ENCODE measurements at regions not wholly inside any gene's neighbourhood (a gene's known extent, or its start where the extent isn't known, plus 50 kb on each side); places are given as distances from the start of the nearest gene placed in this dataset.

DNA sequence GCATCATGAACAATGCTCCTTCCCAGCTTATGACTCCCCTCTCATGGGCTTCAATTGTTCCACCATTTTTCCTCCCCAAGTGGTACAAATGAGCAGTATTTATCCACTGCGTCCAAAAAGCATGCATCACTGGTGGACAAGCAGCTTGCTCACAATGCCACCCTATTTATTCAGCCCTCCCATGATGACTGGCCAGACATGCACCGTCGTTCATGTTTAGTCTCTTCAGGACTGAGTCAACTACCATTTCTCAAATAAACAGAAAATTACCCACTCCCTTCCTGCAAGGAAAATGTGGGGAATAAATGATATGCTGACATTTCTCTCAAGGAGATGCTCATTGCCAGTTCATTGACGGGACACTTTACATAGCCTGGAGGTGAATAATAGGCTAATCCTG is 300.4 kb downstream of the C6orf118 start:
- no peaks in the 10 kb centered on the region for H3K36me3 ChIP-seq (ENCODE audit: control insufficient read depth, insufficient read depth, low read length)
- no peak overlapping the region for H3K27ac ChIP-seq (ENCODE audit: low read depth, low read length)
- no peaks in the 10 kb centered on the region for H3K27me3 ChIP-seq (ENCODE audit: control insufficient read depth, insufficient read depth, low read length)
- peaks cover 7% of the 10 kb centered on the region; the same call in 1 of the 2 replicates for H3K9me3 ChIP-seq (ENCODE audit: control insufficient read depth, insufficient read depth, low read depth, low read length)
- H3K9ac ChIP-seq (ENCODE audit: low read length): no peak overlapping the region
- H3K4me3 ChIP-seq (ENCODE audit: low read depth, low read length): no peak overlapping the region
- peaks cover 8% of the 10 kb centered on the region; the same call in 1 of the 2 replicates for H3K4me1 ChIP-seq (ENCODE audit: control insufficient read depth, insufficient read depth, low read length)

DNA sequence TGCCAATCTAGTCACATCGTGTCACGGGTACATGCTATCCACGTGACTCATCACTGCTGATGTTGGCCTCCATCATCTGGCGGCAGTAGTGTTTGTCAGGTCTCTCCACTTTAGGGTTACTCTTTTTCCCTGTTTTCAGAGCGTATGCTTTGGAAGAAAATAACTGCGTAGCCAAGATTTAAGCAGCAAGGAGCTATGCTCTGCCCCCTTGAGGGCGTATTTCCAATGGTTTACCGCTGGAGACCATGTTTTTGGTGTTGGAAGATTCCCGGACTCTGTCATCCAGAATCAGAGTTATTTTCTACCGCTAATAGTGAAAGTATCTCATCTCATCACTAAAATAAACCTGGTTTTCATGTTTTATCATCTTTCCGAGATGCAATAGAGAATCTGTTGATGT is 306.5 kb downstream of the C6orf118 start:
- H3K9me3 ChIP-seq (ENCODE audit: control insufficient read depth, insufficient read depth, low read depth, low read length): peaks cover 7% of the 10 kb centered on the region; the same call in 1 of the 2 replicates
- no peaks in the 10 kb centered on the region for H3K36me3 ChIP-seq (ENCODE audit: control insufficient read depth, insufficient read depth, low read length)
- H3K9ac ChIP-seq (ENCODE audit: low read length): no peak overlapping the region
- H3K4me1 ChIP-seq (ENCODE audit: control insufficient read depth, insufficient read depth, low read length): no peaks in the 10 kb centered on the region
- H3K27me3 ChIP-seq (ENCODE audit: control insufficient read depth, insufficient read depth, low read length): no peaks in the 10 kb centered on the region
- H3K4me3 ChIP-seq (ENCODE audit: low read depth, low read length): no peak overlapping the region
- H3K27ac ChIP-seq (ENCODE audit: low read depth, low read length): no peak overlapping the region

DNA sequence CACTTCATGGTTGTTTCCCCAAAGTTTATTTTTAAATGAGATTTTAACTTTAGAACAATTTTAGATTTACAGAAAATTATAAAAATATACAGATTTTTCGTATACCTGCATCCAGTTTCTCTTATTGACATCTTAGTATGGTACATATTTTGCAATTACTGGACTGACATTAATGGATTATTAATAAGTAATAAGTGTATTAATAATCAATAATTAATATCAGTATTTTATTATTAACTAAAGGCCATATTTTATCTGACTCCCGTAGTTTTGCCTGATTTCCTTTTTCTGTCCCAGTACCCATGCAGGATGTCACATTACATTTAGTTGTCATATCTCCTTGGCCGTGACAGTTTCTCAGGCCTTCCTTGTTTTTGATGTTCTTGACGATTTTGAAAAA is 307.0 kb downstream of the C6orf118 start:
- Histone ChIP-seq H3K27ac (ENCODE audit: low read depth, low read length) (no peak overlapping the region), H3K9me3 (ENCODE audit: control insufficient read depth, insufficient read depth, low read depth, low read length) (peaks cover 7% of the 10 kb centered on the region; the same call in 1 of the 2 replicates), H3K9ac (ENCODE audit: low read length) (no peak overlapping the region), H3K27me3 (ENCODE audit: control insufficient read depth, insufficient read depth, low read length) (no peaks in the 10 kb centered on the region), H3K4me3 (ENCODE audit: low read depth, low read length) (no peak overlapping the region), H3K36me3 (ENCODE audit: control insufficient read depth, insufficient read depth, low read length) (no peaks in the 10 kb centered on the region), H3K4me1 (ENCODE audit: control insufficient read depth, insufficient read depth, low read length) (no peaks in the 10 kb centered on the region)

DNA sequence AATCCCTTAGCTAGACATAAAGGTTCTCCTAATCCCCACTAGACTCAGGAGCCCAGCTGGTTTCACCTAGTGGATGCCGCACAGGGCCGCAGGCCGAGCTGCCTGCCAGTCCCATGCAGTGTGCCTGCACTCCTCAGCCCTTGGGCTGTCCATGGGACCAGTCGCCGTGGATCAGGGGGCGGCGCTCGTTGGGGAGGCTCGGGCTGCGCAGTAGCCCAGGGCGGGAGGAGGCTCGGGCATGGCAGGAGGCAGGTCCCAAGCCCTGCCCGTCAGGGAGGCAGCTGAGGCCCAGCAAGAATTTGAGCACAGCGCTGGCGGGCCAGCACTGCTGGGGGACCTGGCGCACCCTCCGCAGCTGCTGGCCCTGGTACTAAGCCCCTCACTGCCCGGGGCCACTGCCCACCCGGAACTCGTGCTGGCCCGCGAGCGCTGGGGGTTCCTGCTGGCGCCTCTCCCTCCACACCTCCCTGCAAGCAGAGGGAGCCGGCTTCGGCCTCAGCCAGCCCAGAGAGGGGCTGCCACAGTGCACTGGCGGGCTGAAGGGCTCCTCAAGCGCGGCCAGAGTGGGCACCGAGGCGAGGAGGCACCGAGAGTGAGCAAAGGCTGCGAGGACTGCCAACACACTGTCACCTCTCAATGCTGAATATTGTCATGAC is 307.8 kb downstream of the C6orf118 start:
- no peaks in the 10 kb centered on the region for H3K27me3 ChIP-seq (ENCODE audit: control insufficient read depth, insufficient read depth, low read length)
- no peaks in the 10 kb centered on the region for H3K4me1 ChIP-seq (ENCODE audit: control insufficient read depth, insufficient read depth, low read length)
- H3K9me3 ChIP-seq (ENCODE audit: control insufficient read depth, insufficient read depth, low read depth, low read length): peaks cover 7% of the 10 kb centered on the region; the same call in 1 of the 2 replicates
- no peak overlapping the region for H3K27ac ChIP-seq (ENCODE audit: low read depth, low read length)
- H3K4me3 ChIP-seq (ENCODE audit: low read depth, low read length): no peak overlapping the region
- H3K9ac ChIP-seq (ENCODE audit: low read length): no peak overlapping the region
- no peaks in the 10 kb centered on the region for H3K36me3 ChIP-seq (ENCODE audit: control insufficient read depth, insufficient read depth, low read length)

DNA sequence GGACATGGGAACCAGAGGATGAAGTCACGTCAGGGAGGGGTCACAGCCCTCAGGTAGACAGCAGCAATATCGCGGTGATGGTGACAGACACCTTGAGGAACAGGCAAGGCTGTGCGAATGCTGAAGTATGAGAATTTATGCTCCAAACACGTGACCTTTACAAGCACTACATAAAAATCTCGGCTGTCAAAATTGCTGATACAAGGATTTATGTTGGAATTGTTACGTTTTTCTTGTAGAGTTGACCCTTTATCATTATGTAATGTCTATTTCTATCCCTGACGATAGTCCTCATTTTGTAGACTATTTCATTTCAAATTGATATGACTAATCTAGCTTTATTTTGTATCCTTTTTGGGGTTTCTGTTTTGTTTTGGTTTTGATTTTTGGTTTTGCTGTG is 311.1 kb downstream of the C6orf118 start:
- Histone ChIP-seq H3K27me3 (ENCODE audit: control insufficient read depth, insufficient read depth, low read length) (no peaks in the 10 kb centered on the region), H3K27ac (ENCODE audit: low read depth, low read length) (no peak overlapping the region), H3K9ac (ENCODE audit: low read length) (no peak overlapping the region), H3K36me3 (ENCODE audit: control insufficient read depth, insufficient read depth, low read length) (no peaks in the 10 kb centered on the region), H3K4me1 (ENCODE audit: control insufficient read depth, insufficient read depth, low read length) (no peaks in the 10 kb centered on the region), H3K4me3 (ENCODE audit: low read depth, low read length) (no peak overlapping the region), H3K9me3 (ENCODE audit: control insufficient read depth, insufficient read depth, low read depth, low read length) (no peaks in the 10 kb centered on the region)

DNA sequence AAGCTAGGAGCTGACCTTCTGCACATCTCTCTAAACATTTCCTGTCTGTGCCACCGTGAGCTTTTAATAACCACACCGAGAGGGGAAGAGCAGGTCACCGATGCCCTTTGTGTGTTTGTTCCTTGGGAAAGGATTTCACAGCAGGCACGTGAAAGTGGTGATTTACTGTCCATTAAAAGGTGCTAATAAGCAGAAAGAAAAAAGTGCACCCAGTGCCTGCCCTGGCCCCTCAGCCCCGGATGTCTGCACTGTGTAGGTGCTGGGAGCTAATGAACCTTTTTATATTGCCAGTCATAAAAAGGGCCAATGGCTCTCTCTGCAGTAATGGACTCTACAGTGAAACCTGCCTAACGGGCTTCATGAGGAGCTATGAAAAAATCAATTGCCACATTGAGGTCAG is 312.6 kb downstream of the C6orf118 start:
- H3K9ac ChIP-seq (ENCODE audit: low read length): no peak overlapping the region
- no peaks in the 10 kb centered on the region for H3K9me3 ChIP-seq (ENCODE audit: control insufficient read depth, insufficient read depth, low read depth, low read length)

DNA sequence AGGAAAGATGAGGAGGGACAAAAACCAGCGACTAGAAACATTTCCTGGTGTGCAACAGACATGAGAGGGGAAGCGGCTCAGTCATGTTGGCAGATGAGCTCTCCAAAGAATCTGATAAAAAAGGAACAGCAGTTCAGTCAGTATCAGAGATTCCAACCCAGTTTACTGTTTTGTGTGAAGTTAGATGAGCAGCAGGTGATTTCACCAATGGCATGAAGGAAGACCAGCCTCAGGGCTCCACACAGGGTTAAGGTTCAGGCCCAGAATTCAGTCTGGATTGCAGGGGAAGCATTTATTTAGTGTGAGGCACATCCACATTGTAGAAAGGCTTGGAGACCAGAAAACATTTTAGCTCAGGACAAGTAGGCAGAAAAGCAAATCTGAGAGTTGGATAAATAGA is 317.8 kb downstream of the C6orf118 start:
- Histone ChIP-seq H3K27ac (ENCODE audit: low read depth, low read length) (no peak overlapping the region), H3K9me3 (ENCODE audit: control insufficient read depth, insufficient read depth, low read depth, low read length) (no peaks in the 10 kb centered on the region), H3K4me1 (ENCODE audit: control insufficient read depth, insufficient read depth, low read length) (no peaks in the 10 kb centered on the region), H3K36me3 (ENCODE audit: control insufficient read depth, insufficient read depth, low read length) (no peaks in the 10 kb centered on the region), H3K9ac (ENCODE audit: low read length) (no peak overlapping the region), H3K27me3 (ENCODE audit: control insufficient read depth, insufficient read depth, low read length) (no peaks in the 10 kb centered on the region), H3K4me3 (ENCODE audit: low read depth, low read length) (no peak overlapping the region)

More for the DNA sequence above, 312.6 kb downstream of the C6orf118 start:
- no peak overlapping the region for H3K27ac ChIP-seq (ENCODE audit: low read depth, low read length)
- H3K4me3 ChIP-seq (ENCODE audit: low read depth, low read length): no peak overlapping the region
- H3K4me1 ChIP-seq (ENCODE audit: control insufficient read depth, insufficient read depth, low read length): no peaks in the 10 kb centered on the region
- no peaks in the 10 kb centered on the region for H3K36me3 ChIP-seq (ENCODE audit: control insufficient read depth, insufficient read depth, low read length)
- H3K27me3 ChIP-seq (ENCODE audit: control insufficient read depth, insufficient read depth, low read length): no peaks in the 10 kb centered on the region

DNA sequence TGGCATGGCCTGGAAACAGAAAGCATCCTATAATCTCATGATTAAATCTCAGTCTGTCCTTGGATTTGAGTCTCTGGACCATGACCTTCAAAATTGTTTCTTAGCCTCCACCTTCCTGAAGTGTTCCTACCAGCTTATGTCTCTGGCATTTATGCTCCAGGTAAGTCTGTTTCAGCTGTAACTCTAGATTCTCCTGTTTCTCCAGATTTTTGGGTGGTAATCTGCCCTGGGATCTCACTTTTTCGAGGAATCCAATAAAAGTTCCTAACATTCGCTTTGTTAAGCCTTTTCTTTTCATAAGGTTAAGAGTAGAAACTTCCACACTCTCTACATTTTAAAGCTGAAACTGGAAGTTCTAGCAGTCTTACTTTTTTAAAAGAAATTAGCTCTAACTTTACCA is 318.5 kb downstream of the C6orf118 start:
- Histone ChIP-seq H3K36me3 (ENCODE audit: control insufficient read depth, insufficient read depth, low read length) (no peaks in the 10 kb centered on the region), H3K27me3 (ENCODE audit: control insufficient read depth, insufficient read depth, low read length) (no peaks in the 10 kb centered on the region), H3K4me1 (ENCODE audit: control insufficient read depth, insufficient read depth, low read length) (no peaks in the 10 kb centered on the region), H3K4me3 (ENCODE audit: low read depth, low read length) (no peak overlapping the region), H3K27ac (ENCODE audit: low read depth, low read length) (no peak overlapping the region), H3K9me3 (ENCODE audit: control insufficient read depth, insufficient read depth, low read depth, low read length) (no peaks in the 10 kb centered on the region), H3K9ac (ENCODE audit: low read length) (no peak overlapping the region)

DNA sequence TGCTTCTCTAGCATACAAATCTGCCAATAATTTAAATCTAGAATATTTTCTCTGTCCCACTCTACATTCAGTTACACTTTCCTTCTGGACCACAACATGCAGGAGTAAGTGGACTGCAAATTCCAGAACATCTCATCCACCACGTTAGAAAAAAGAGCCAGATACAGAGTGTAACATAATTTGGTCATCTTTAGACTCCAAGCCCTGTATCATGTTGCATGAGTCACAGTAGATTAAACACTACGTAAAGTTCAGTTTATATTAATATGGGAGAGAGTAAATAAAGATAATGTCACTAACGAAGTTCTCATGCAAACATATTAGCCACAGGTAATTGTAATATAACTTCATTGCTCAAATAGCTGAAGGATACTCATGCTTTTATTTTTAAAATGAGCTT is 327.0 kb downstream of the C6orf118 start:
- Histone ChIP-seq H3K4me3 (ENCODE audit: low read depth, low read length) (no peak overlapping the region), H3K9ac (ENCODE audit: low read length) (no peak overlapping the region), H3K4me1 (ENCODE audit: control insufficient read depth, insufficient read depth, low read length) (no peaks in the 10 kb centered on the region), H3K27ac (ENCODE audit: low read depth, low read length) (no peak overlapping the region), H3K27me3 (ENCODE audit: control insufficient read depth, insufficient read depth, low read length) (no peaks in the 10 kb centered on the region), H3K36me3 (ENCODE audit: control insufficient read depth, insufficient read depth, low read length) (no peaks in the 10 kb centered on the region), H3K9me3 (ENCODE audit: control insufficient read depth, insufficient read depth, low read depth, low read length) (no peaks in the 10 kb centered on the region)

DNA sequence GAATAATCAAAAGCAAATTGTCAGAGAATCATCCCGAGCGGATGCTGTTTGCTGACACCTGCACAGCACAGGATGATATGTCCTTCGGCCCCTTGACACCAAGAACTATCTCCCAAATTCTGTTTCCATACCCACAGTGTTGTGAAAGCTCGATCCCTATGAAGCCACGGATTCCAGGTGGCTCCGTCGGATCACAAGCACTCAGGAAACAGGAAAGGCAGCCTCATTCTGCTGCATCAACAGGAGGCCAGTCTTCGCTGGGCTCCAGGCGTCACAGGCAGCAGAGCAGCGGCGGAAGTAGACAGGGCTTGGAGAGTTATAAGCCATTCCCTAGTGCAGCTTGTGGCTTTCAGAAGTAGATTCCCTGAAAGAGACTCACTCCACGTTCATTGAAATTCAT is 342.3 kb downstream of the C6orf118 start:
- no peaks in the 10 kb centered on the region for H3K27me3 ChIP-seq (ENCODE audit: control insufficient read depth, insufficient read depth, low read length)
- H3K4me3 ChIP-seq (ENCODE audit: low read depth, low read length): no peak overlapping the region
- H3K9me3 ChIP-seq (ENCODE audit: control insufficient read depth, insufficient read depth, low read depth, low read length): 0 out of 2 replicates have a peak, but pooled peaks cover 4% of the 10 kb centered on the region
- no peak overlapping the region for H3K27ac ChIP-seq (ENCODE audit: low read depth, low read length)
- H3K4me1 ChIP-seq (ENCODE audit: control insufficient read depth, insufficient read depth, low read length): no peaks in the 10 kb centered on the region; the same call in 1 of the 2 replicates
- no peak overlapping the region for H3K9ac ChIP-seq (ENCODE audit: low read length)
- H3K36me3 ChIP-seq (ENCODE audit: control insufficient read depth, insufficient read depth, low read length): no peaks in the 10 kb centered on the region

DNA sequence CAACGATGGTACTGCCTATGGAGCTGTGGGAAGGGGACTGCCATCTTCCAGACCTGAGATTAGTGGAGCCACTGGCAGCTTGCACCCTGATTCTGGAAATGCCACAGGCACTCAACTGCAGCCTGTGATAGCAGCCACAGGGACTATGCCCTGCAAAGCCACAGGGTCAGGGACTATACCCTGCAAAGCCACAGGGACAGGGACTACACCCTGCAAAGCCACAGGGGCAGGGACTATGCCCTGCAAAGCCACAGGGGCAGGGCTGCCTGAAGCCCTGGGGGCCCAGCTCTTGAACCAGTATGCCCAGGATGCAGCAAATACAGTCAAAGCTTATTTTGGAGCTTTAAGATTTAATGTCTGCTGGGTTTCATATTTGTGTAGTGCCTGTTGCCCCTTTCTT is 346.6 kb downstream of the C6orf118 start:
- Histone ChIP-seq H3K27ac (ENCODE audit: low read depth, low read length) (no peak overlapping the region), H3K4me1 (ENCODE audit: control insufficient read depth, insufficient read depth, low read length) (no peaks in the 10 kb centered on the region), H3K9ac (ENCODE audit: low read length) (no peak overlapping the region), H3K36me3 (ENCODE audit: control insufficient read depth, insufficient read depth, low read length) (no peaks in the 10 kb centered on the region), H3K27me3 (ENCODE audit: control insufficient read depth, insufficient read depth, low read length) (no peaks in the 10 kb centered on the region), H3K4me3 (ENCODE audit: low read depth, low read length) (no peak overlapping the region), H3K9me3 (ENCODE audit: control insufficient read depth, insufficient read depth, low read depth, low read length) (0 out of 2 replicates have a peak, but pooled peaks cover 12% of the 10 kb centered on the region)
